ENCODE measurements at regions not wholly inside any gene's neighbourhood (a gene's known extent, or its start where the extent isn't known, plus 50 kb on each side); places are given as distances from the start of the nearest gene placed in this dataset.

- peaks cover 81% of the 10 kb centered on the region for H3K27me3 ChIP-seq (ENCODE audit: control insufficient read depth, insufficient read depth, low read length)
- H3K4me1 ChIP-seq (ENCODE audit: control insufficient read depth, insufficient read depth, low read length) = peaks cover 20% of the 10 kb centered on the region
- no peaks in the 10 kb centered on the region for H3K36me3 ChIP-seq (ENCODE audit: control insufficient read depth, insufficient read depth, low read length)
- H3K9ac ChIP-seq (ENCODE audit: low read depth, low read length) = no peak overlapping the region
- H3K9me3 ChIP-seq (ENCODE audit: control insufficient read depth, insufficient read depth, low read length) = no peaks in the 10 kb centered on the region
- H3K27ac ChIP-seq (ENCODE audit: low read depth, low read length) = no peak overlapping the region
- H3K4me3 ChIP-seq (ENCODE audit: low read depth, low read length) = no peak overlapping the region
Measured at GRCh38 chr4:111807576-111807975, 337.7 kb upstream of the FAM241A start.

GRCh38 chr4:111808174-111808573, 337.1 kb upstream of the FAM241A start:
- H3K27ac ChIP-seq (ENCODE audit: low read depth, low read length) = no peak overlapping the region
- no peak overlapping the region for H3K9ac ChIP-seq (ENCODE audit: low read depth, low read length)
- no peak overlapping the region for H3K4me3 ChIP-seq (ENCODE audit: low read depth, low read length)
- H3K27me3 ChIP-seq (ENCODE audit: control insufficient read depth, insufficient read depth, low read length) = peaks cover 85% of the 10 kb centered on the region
- no peaks in the 10 kb centered on the region for H3K9me3 ChIP-seq (ENCODE audit: control insufficient read depth, insufficient read depth, low read length)
- H3K4me1 ChIP-seq (ENCODE audit: control insufficient read depth, insufficient read depth, low read length) = peaks cover 20% of the 10 kb centered on the region
- H3K36me3 ChIP-seq (ENCODE audit: control insufficient read depth, insufficient read depth, low read length) = no peaks in the 10 kb centered on the region

- Histone ChIP-seq H3K36me3 (ENCODE audit: control insufficient read depth, insufficient read depth, low read length) (no peaks in the 10 kb centered on the region), H3K9me3 (ENCODE audit: control insufficient read depth, insufficient read depth, low read length) (peaks cover 4% of the 10 kb centered on the region), H3K9ac (ENCODE audit: low read depth, low read length) (no peak overlapping the region), H3K4me3 (ENCODE audit: low read depth, low read length) (no peak overlapping the region), H3K4me1 (ENCODE audit: control insufficient read depth, insufficient read depth, low read length) (peaks cover 20% of the 10 kb centered on the region), H3K27me3 (ENCODE audit: control insufficient read depth, insufficient read depth, low read length) (peaks cover 60% of the 10 kb centered on the region), H3K27ac (ENCODE audit: low read depth, low read length) (no peak overlapping the region)
Measured at GRCh38 chr4:111811661-111812060, 333.6 kb upstream of the FAM241A start.

- H3K27ac ChIP-seq (ENCODE audit: low read depth, low read length) = no peak overlapping the region
- H3K4me3 ChIP-seq (ENCODE audit: low read depth, low read length) = no peak overlapping the region
- peaks cover 56% of the 10 kb centered on the region for H3K27me3 ChIP-seq (ENCODE audit: control insufficient read depth, insufficient read depth, low read length)
- H3K36me3 ChIP-seq (ENCODE audit: control insufficient read depth, insufficient read depth, low read length) = no peaks in the 10 kb centered on the region
- H3K9ac ChIP-seq (ENCODE audit: low read depth, low read length) = no peak overlapping the region
- H3K4me1 ChIP-seq (ENCODE audit: control insufficient read depth, insufficient read depth, low read length) = peaks cover 20% of the 10 kb centered on the region
- H3K9me3 ChIP-seq (ENCODE audit: control insufficient read depth, insufficient read depth, low read length) = peaks cover 4% of the 10 kb centered on the region
Measured at GRCh38 chr4:111812114-111812513, 333.1 kb upstream of the FAM241A start.

- no peak overlapping the region for H3K27ac ChIP-seq (ENCODE audit: low read depth, low read length)
- no peaks in the 10 kb centered on the region for H3K36me3 ChIP-seq (ENCODE audit: control insufficient read depth, insufficient read depth, low read length)
- H3K9ac ChIP-seq (ENCODE audit: low read depth, low read length) = no peak overlapping the region
- peaks cover 13% of the 10 kb centered on the region for H3K4me1 ChIP-seq (ENCODE audit: control insufficient read depth, insufficient read depth, low read length)
- peaks cover 49% of the 10 kb centered on the region for H3K27me3 ChIP-seq (ENCODE audit: control insufficient read depth, insufficient read depth, low read length)
- no peak overlapping the region for H3K4me3 ChIP-seq (ENCODE audit: low read depth, low read length)
- peaks cover 4% of the 10 kb centered on the region for H3K9me3 ChIP-seq (ENCODE audit: control insufficient read depth, insufficient read depth, low read length)
Measured at GRCh38 chr4:111812760-111813159, 332.5 kb upstream of the FAM241A start.

GRCh38 chr4:111813555-111814140, 331.6 kb upstream of the FAM241A start:
- H3K9ac ChIP-seq (ENCODE audit: low read depth, low read length) = no peak overlapping the region
- H3K9me3 ChIP-seq (ENCODE audit: control insufficient read depth, insufficient read depth, low read length) = peaks cover 4% of the 10 kb centered on the region
- peaks cover 41% of the 10 kb centered on the region for H3K27me3 ChIP-seq (ENCODE audit: control insufficient read depth, insufficient read depth, low read length)
- no peak overlapping the region for H3K4me3 ChIP-seq (ENCODE audit: low read depth, low read length)
- H3K27ac ChIP-seq (ENCODE audit: low read depth, low read length) = no peak overlapping the region
- peaks cover 4% of the 10 kb centered on the region for H3K4me1 ChIP-seq (ENCODE audit: control insufficient read depth, insufficient read depth, low read length)
- H3K36me3 ChIP-seq (ENCODE audit: control insufficient read depth, insufficient read depth, low read length) = no peaks in the 10 kb centered on the region

- Histone ChIP-seq H3K27me3 (ENCODE audit: control insufficient read depth, insufficient read depth, low read length) (peaks cover 30% of the 10 kb centered on the region), H3K4me3 (ENCODE audit: low read depth, low read length) (no peak overlapping the region), H3K27ac (ENCODE audit: low read depth, low read length) (no peak overlapping the region)
Measured at GRCh38 chr4:111814961-111815360, 330.3 kb upstream of the FAM241A start.

GRCh38 chr4:111821342-111821741, 323.9 kb upstream of the FAM241A start:
- peaks cover 3% of the 10 kb centered on the region for H3K9me3 ChIP-seq (ENCODE audit: control insufficient read depth, insufficient read depth, low read length)
- H3K9ac ChIP-seq (ENCODE audit: low read depth, low read length) = no peak overlapping the region
- no peak overlapping the region for H3K4me3 ChIP-seq (ENCODE audit: low read depth, low read length)
- no peaks in the 10 kb centered on the region for H3K4me1 ChIP-seq (ENCODE audit: control insufficient read depth, insufficient read depth, low read length)
- no peaks in the 10 kb centered on the region for H3K27me3 ChIP-seq (ENCODE audit: control insufficient read depth, insufficient read depth, low read length)
- H3K36me3 ChIP-seq (ENCODE audit: control insufficient read depth, insufficient read depth, low read length) = no peaks in the 10 kb centered on the region
- H3K27ac ChIP-seq (ENCODE audit: low read depth, low read length) = no peak overlapping the region

More at GRCh38 chr4:111814961-111815360, 330.3 kb upstream of the FAM241A start:
- Histone ChIP-seq H3K9me3 (ENCODE audit: control insufficient read depth, insufficient read depth, low read length) (peaks cover 4% of the 10 kb centered on the region), H3K36me3 (ENCODE audit: control insufficient read depth, insufficient read depth, low read length) (no peaks in the 10 kb centered on the region), H3K9ac (ENCODE audit: low read depth, low read length) (no peak overlapping the region), H3K4me1 (ENCODE audit: control insufficient read depth, insufficient read depth, low read length) (no peaks in the 10 kb centered on the region)

- H3K36me3 ChIP-seq (ENCODE audit: control insufficient read depth, insufficient read depth, low read length) = no peaks in the 10 kb centered on the region
- no peak overlapping the region for H3K9ac ChIP-seq (ENCODE audit: low read depth, low read length)
- no peaks in the 10 kb centered on the region for H3K9me3 ChIP-seq (ENCODE audit: control insufficient read depth, insufficient read depth, low read length)
- H3K27ac ChIP-seq (ENCODE audit: low read depth, low read length) = no peak overlapping the region
- H3K27me3 ChIP-seq (ENCODE audit: control insufficient read depth, insufficient read depth, low read length) = no peaks in the 10 kb centered on the region
- H3K4me1 ChIP-seq (ENCODE audit: control insufficient read depth, insufficient read depth, low read length) = no peaks in the 10 kb centered on the region
- no peak overlapping the region for H3K4me3 ChIP-seq (ENCODE audit: low read depth, low read length)
Measured at GRCh38 chr4:111836601-111837000, 308.7 kb upstream of the FAM241A start.

- Histone ChIP-seq H3K36me3 (ENCODE audit: control insufficient read depth, insufficient read depth, low read length) (no peaks in the 10 kb centered on the region), H3K9me3 (ENCODE audit: control insufficient read depth, insufficient read depth, low read length) (no peaks in the 10 kb centered on the region), H3K27ac (ENCODE audit: low read depth, low read length) (no peak overlapping the region), H3K4me1 (ENCODE audit: control insufficient read depth, insufficient read depth, low read length) (no peaks in the 10 kb centered on the region), H3K9ac (ENCODE audit: low read depth, low read length) (no peak overlapping the region), H3K27me3 (ENCODE audit: control insufficient read depth, insufficient read depth, low read length) (no peaks in the 10 kb centered on the region), H3K4me3 (ENCODE audit: low read depth, low read length) (no peak overlapping the region)
Measured at GRCh38 chr4:111837761-111838160, 307.5 kb upstream of the FAM241A start.

- Histone ChIP-seq H3K4me1 (ENCODE audit: control insufficient read depth, insufficient read depth, low read length) (no peaks in the 10 kb centered on the region), H3K9ac (ENCODE audit: low read depth, low read length) (no peak overlapping the region), H3K27ac (ENCODE audit: low read depth, low read length) (no peak overlapping the region), H3K36me3 (ENCODE audit: control insufficient read depth, insufficient read depth, low read length) (no peaks in the 10 kb centered on the region), H3K27me3 (ENCODE audit: control insufficient read depth, insufficient read depth, low read length) (no peaks in the 10 kb centered on the region), H3K4me3 (ENCODE audit: low read depth, low read length) (no peak overlapping the region), H3K9me3 (ENCODE audit: control insufficient read depth, insufficient read depth, low read length) (no peaks in the 10 kb centered on the region)
Measured at GRCh38 chr4:111838406-111838930, 306.8 kb upstream of the FAM241A start.

Data from HUES48 (cell line).